Trophoblast cell (in vitro differentiated cells and primary cell): ENCODE measurements at regions not wholly inside any gene's neighbourhood (a gene's known extent, or its start where the extent isn't known, plus 50 kb on each side); places are given as distances from the start of the nearest gene placed in this dataset.

Source experiments
- DNase-seq, 2 donors: peaks; one replicate each; pipeline ENCODE4 v3.0.0-alpha.2; 2016
- H2AFZ ChIP-seq: 2 replicates; pipeline ENCODE4 v1.6.1; 2013; ENCODE audit warnings: low read length, moderate library complexity, mild to moderate bottlenecking; ENCODE audit not compliant: insufficient read depth, poor library complexity
- H2AK5ac ChIP-seq: 2 replicates; pipeline ENCODE4 v1.6.1; 2013; ENCODE audit warnings: mild to moderate bottlenecking, low read length
- H2BK120ac ChIP-seq: 2 replicates; pipeline ENCODE4 v1.6.1; 2013; ENCODE audit warnings: low read length, mild to moderate bottlenecking, moderate library complexity; ENCODE audit not compliant: insufficient read depth, poor library complexity
- H2BK12ac ChIP-seq: 2 replicates; pipeline ENCODE4 v1.6.1; 2013; ENCODE audit warnings: mild to moderate bottlenecking, low read length, moderate library complexity
- H2BK5ac ChIP-seq: 2 replicates; pipeline ENCODE4 v1.6.1; 2013; ENCODE audit warnings: low read length, low read depth, moderate library complexity, mild to moderate bottlenecking; ENCODE audit not compliant: poor library complexity
- H3K14ac ChIP-seq: 2 replicates; pipeline ENCODE4 v1.6.1; 2013; ENCODE audit warnings: mild to moderate bottlenecking, low read length
- H3K18ac ChIP-seq: 2 replicates; pipeline ENCODE4 v1.6.1; 2013; ENCODE audit warnings: mild to moderate bottlenecking, low read length
- H3K23ac ChIP-seq: 2 replicates; pipeline ENCODE4 v1.6.1; 2013; ENCODE audit warnings: low read length
- H3K27ac ChIP-seq: 2 replicates; pipeline ENCODE4 v1.5.1; 2013; ENCODE audit warnings: low read depth, mild to moderate bottlenecking, inconsistent platforms, low read length, moderate library complexity
- H3K27me3 ChIP-seq: 2 replicates; pipeline ENCODE4 v1.6.1; 2013; ENCODE audit warnings: inconsistent platforms, mild to moderate bottlenecking, low read length, moderate library complexity; ENCODE audit not compliant: insufficient read depth
- H3K36me3 ChIP-seq, 2 experiments: 1 replicate in 1 of 2; 2 replicates in 1 of 2; pipeline ENCODE4 v1.6.1; 2013; ENCODE audit warnings: low read length in 2 of 2, mild to moderate bottlenecking in 2 of 2, moderate library complexity in 1 of 2; ENCODE audit not compliant: insufficient read depth in 2 of 2, control insufficient read depth in 1 of 2
- H3K4ac ChIP-seq: 2 replicates; pipeline ENCODE4 v1.6.1; 2013; ENCODE audit warnings: low read depth, mild to moderate bottlenecking, low read length, moderate library complexity
- H3K4me1 ChIP-seq, 2 experiments: 1 replicate in 1 of 2; 2 replicates in 1 of 2; pipeline ENCODE4 v1.6.1; 2013; ENCODE audit warnings: low read length in 2 of 2, mild to moderate bottlenecking in 2 of 2, moderate library complexity in 1 of 2; ENCODE audit not compliant: insufficient read depth in 2 of 2, control insufficient read depth in 1 of 2
- H3K4me2 ChIP-seq: 2 replicates; pipeline ENCODE4 v1.6.1; 2013; ENCODE audit warnings: inconsistent platforms, mild to moderate bottlenecking, low read length, moderate library complexity
- H3K4me3 ChIP-seq: 2 replicates; pipeline ENCODE4 v1.5.1; 2013; ENCODE audit warnings: mild to moderate bottlenecking, low read depth, low read length, inconsistent platforms
- H3K79me1 ChIP-seq: one replicate; pipeline ENCODE4 v1.6.1; 2013; ENCODE audit warnings: low read length
- H3K79me2 ChIP-seq: 2 replicates; pipeline ENCODE4 v1.6.1; 2013; ENCODE audit warnings: low read length, mild to moderate bottlenecking; ENCODE audit not compliant: control insufficient read depth, insufficient read depth, poor library complexity
- H3K9ac ChIP-seq: 2 replicates; pipeline ENCODE4 v1.6.1; 2013; ENCODE audit warnings: mild to moderate bottlenecking, low read length
- H3K9me3 ChIP-seq: 2 replicates; pipeline ENCODE4 v1.6.1; 2013; ENCODE audit warnings: low read depth, mild to moderate bottlenecking, control low read depth, inconsistent platforms, low read length; ENCODE audit not compliant: insufficient read depth
- H4K12ac ChIP-seq: 2 replicates; pipeline ENCODE4 v1.6.1; 2013; ENCODE audit warnings: low read depth, mild to moderate bottlenecking, low read length, moderate library complexity
- H4K8ac ChIP-seq: 2 replicates; pipeline ENCODE4 v1.6.1; 2013; ENCODE audit warnings: low read depth, mild to moderate bottlenecking, low read length, moderate library complexity
- H4K91ac ChIP-seq: one replicate; pipeline ENCODE4 v1.6.1; 2013; ENCODE audit warnings: low read depth, mild to moderate bottlenecking, low read length, moderate library complexity
- WGBS: extraction: QIAGEN DNeasy Blood & Tissue Kit; methylation state at CpG from one replicate; pipeline ENCODE4 v1.1.7; 2013; ENCODE audit warnings: missing lambda C conversion rate; ENCODE audit not compliant: insufficient read length, insufficient coverage; ENCODE audit errors: extremely low coverage; 5-methylcytosine and 5-hydroxymethylcytosine counted together

- Histone ChIP-seq H3K4me1 (peaks cover 0 to 6% of the 10 kb centered on the region in 2 experiments), H2BK12ac (no peak overlapping the region), H3K9me3 (peaks cover 4% of the 10 kb centered on the region), H3K14ac (no peak overlapping the region), H3K23ac (no peak overlapping the region), H4K91ac (no peak overlapping the region), H3K79me2 (no peaks in the 10 kb centered on the region), H3K4me2 (no peak overlapping the region), H2AK5ac (no peak overlapping the region), H4K12ac (no peak overlapping the region), H3K27ac (no peak overlapping the region), H3K79me1 (peaks cover 3% of the 10 kb centered on the region), H2AFZ (no peak overlapping the region), H3K9ac (no peak overlapping the region), H3K27me3 (no peaks in the 10 kb centered on the region), H4K8ac (no peak overlapping the region), H3K4ac (no peak overlapping the region), H2BK120ac (no peak overlapping the region), H3K18ac (no peak overlapping the region), H3K4me3 (no peak overlapping the region), H2BK5ac (no peak overlapping the region), H3K36me3 (no peaks in the 10 kb centered on the region)
- DNase-seq, result no peak
- no CpG with 5 or more reads among the region's 22 CpGs for WGBS
Observed at GRCh38 chr6:169160091-169160854, 93.4 kb downstream of the THBS2 start.

- no peaks in the 10 kb centered on the region for H3K27me3 ChIP-seq
- H3K4me1 ChIP-seq, result peaks cover 0 to 6% of the 10 kb centered on the region in 2 experiments
- peaks cover 3% of the 10 kb centered on the region for H3K79me1 ChIP-seq
- no peak overlapping the region for H3K27ac ChIP-seq
- H3K9ac ChIP-seq, result no peak overlapping the region
- no peak overlapping the region for H2AK5ac ChIP-seq
- H3K4me2 ChIP-seq, result no peak overlapping the region
- no peak overlapping the region for H3K4me3 ChIP-seq
- H3K18ac ChIP-seq, result no peak overlapping the region
- no peak overlapping the region for H3K4ac ChIP-seq
- WGBS, result no CpG with 5 or more reads among the region's 15 CpGs
- H3K9me3 ChIP-seq, result peaks cover 2% of the 10 kb centered on the region
- H3K23ac ChIP-seq, result no peak overlapping the region
- no peaks in the 10 kb centered on the region for H3K79me2 ChIP-seq
- no peak overlapping the region for H4K12ac ChIP-seq
- H4K8ac ChIP-seq, result no peak overlapping the region
- H3K36me3 ChIP-seq, result no peaks in the 10 kb centered on the region
- no peak overlapping the region for H2BK12ac ChIP-seq
- H2BK120ac ChIP-seq, result no peak overlapping the region
- no peak overlapping the region for H3K14ac ChIP-seq
- DNase-seq, result no peak
- no peak overlapping the region for H4K91ac ChIP-seq
- no peak overlapping the region for H2BK5ac ChIP-seq
- no peak overlapping the region for H2AFZ ChIP-seq
Observed at GRCh38 chr6:169159331-169159730, 94.3 kb downstream of the THBS2 start.

- Histone ChIP-seq H3K4ac (no peak overlapping the region), H3K36me3 (no peaks in the 10 kb centered on the region), H3K23ac (no peak overlapping the region), H2BK12ac (no peak overlapping the region), H3K9me3 (peaks cover 2% of the 10 kb centered on the region), H2AFZ (no peak overlapping the region), H3K4me3 (no peak overlapping the region), H2BK5ac (no peak overlapping the region), H3K18ac (no peak overlapping the region), H4K12ac (no peak overlapping the region), H4K8ac (no peak overlapping the region), H2AK5ac (no peak overlapping the region), H2BK120ac (no peak overlapping the region), H3K4me1 (peaks cover 0 to 6% of the 10 kb centered on the region in 2 experiments), H3K27me3 (no peaks in the 10 kb centered on the region), H3K27ac (no peak overlapping the region), H3K79me2 (no peaks in the 10 kb centered on the region), H4K91ac (no peak overlapping the region), H3K14ac (no peak overlapping the region), H3K79me1 (peaks cover 3% of the 10 kb centered on the region), H3K4me2 (no peak overlapping the region), H3K9ac (no peak overlapping the region)
- no CpG with 5 or more reads among the region's 10 CpGs for WGBS
- peak in 1 of 2 donors; percentile 23 for DNase-seq
Observed at GRCh38 chr6:169158691-169159090, 95.0 kb downstream of the THBS2 start.

GRCh38 chr6:169158174-169158573, 95.5 kb downstream of the THBS2 start:
- H3K79me1 ChIP-seq, result no peaks in the 10 kb centered on the region
- H3K79me2 ChIP-seq, result no peaks in the 10 kb centered on the region
- no peak overlapping the region for H2BK120ac ChIP-seq
- peaks cover 2% of the 10 kb centered on the region for H3K9me3 ChIP-seq
- no peak overlapping the region for H2AFZ ChIP-seq
- no peaks in the 10 kb centered on the region for H3K36me3 ChIP-seq
- no peak overlapping the region for H3K9ac ChIP-seq
- no peak overlapping the region for H3K4me3 ChIP-seq
- H2BK5ac ChIP-seq, result no peak overlapping the region
- no peak overlapping the region for H3K23ac ChIP-seq
- H4K91ac ChIP-seq, result no peak overlapping the region
- peaks cover 0 to 4% of the 10 kb centered on the region in 2 experiments for H3K4me1 ChIP-seq
- WGBS, result no CpG with 5 or more reads among the region's 10 CpGs
- H4K8ac ChIP-seq, result no peak overlapping the region
- DNase-seq, result no peak
- no peak overlapping the region for H4K12ac ChIP-seq
- no peaks in the 10 kb centered on the region for H3K27me3 ChIP-seq
- no peak overlapping the region for H3K4ac ChIP-seq
- no peak overlapping the region for H2AK5ac ChIP-seq
- no peak overlapping the region for H3K27ac ChIP-seq
- H3K4me2 ChIP-seq, result no peak overlapping the region
- no peak overlapping the region for H3K18ac ChIP-seq
- H3K14ac ChIP-seq, result no peak overlapping the region
- H2BK12ac ChIP-seq, result no peak overlapping the region
